ENCODE measurements at regions not wholly inside any gene's neighbourhood (a gene's known extent, or its start where the extent isn't known, plus 50 kb on each side); places are given as distances from the start of the nearest gene placed in this dataset.

- no peak for TF ChIP-seq CTCF (IDR thresholded peaks at IDR 0.05)
- no peak for TF ChIP-seq POLR2A (IDR thresholded peaks at IDR 0.05)
Measured at GRCh38 chr1:231099311-231099710, 59.3 kb upstream of the FAM89A start.

Measured in esophagus squamous epithelium (tissue), 4 donors.